CD4-positive, alpha-beta T cell treated with Interleukin-1 beta for 1 hour (primary cell): ENCODE measurements at regions not wholly inside any gene's neighbourhood (a gene's known extent, or its start where the extent isn't known, plus 50 kb on each side); places are given as distances from the start of the nearest gene placed in this dataset.
"Not testable (repeated sequence)": the region's sequence is repeated elsewhere in the genome, so short reads cannot be mapped to it uniquely, and the experiment has no call there.

Experiments
- DNase-seq, 2 donors: peaks; one replicate each; pipeline ENCODE4 v3.0.0-alpha.2; 2020 to 2022

GRCh38 chr6:4676016-4676415, 100.2 kb upstream of the CDYL start:
- DNase-seq, result no peak

GRCh38 chr6:4675121-4675520, 101.1 kb upstream of the CDYL start:
- no peak for DNase-seq

GRCh38 chr6:4673861-4674260, 102.3 kb upstream of the CDYL start:
- no peak for DNase-seq

- no peak for DNase-seq
Measured at GRCh38 chr6:4672772-4673171, 103.4 kb upstream of the CDYL start.

GRCh38 chr6:4671587-4672115, 104.6 kb upstream of the CDYL start:
- no peak for DNase-seq

- DNase-seq, result no peak
Measured at GRCh38 chr6:4670824-4671409, 105.3 kb upstream of the CDYL start.

- no peak for DNase-seq
Measured at GRCh38 chr6:4670290-4670689, 105.9 kb upstream of the CDYL start.

GRCh38 chr6:4668271-4669179, 107.7 kb upstream of the CDYL start:
- no peak for DNase-seq

GRCh38 chr6:4667591-4667990, 108.6 kb upstream of the CDYL start:
- DNase-seq, result no peak

- DNase-seq, result no peak
Measured at GRCh38 chr6:4666886-4667513, 109.2 kb upstream of the CDYL start.

GRCh38 chr6:4665489-4666417, 110.5 kb upstream of the CDYL start:
- DNase-seq, result no peak

GRCh38 chr6:4664911-4665310, 111.3 kb upstream of the CDYL start:
- no peak for DNase-seq

- DNase-seq, result no peak
Measured at GRCh38 chr6:4664117-4664626, 112.0 kb upstream of the CDYL start.

GRCh38 chr6:4662886-4663285, 113.3 kb upstream of the CDYL start:
- no peak for DNase-seq

- no peak for DNase-seq
Measured at GRCh38 chr6:4661391-4661790, 114.8 kb upstream of the CDYL start.

GRCh38 chr6:4660377-4661321, 115.6 kb upstream of the CDYL start:
- DNase-seq, result no peak

- not testable (repeated sequence) for DNase-seq
Measured at GRCh38 chr6:4659719-4660118, 116.5 kb upstream of the CDYL start.

- no peak for DNase-seq
Measured at GRCh38 chr6:4658486-4658885, 117.7 kb upstream of the CDYL start.

- DNase-seq, result no peak
Measured at GRCh38 chr6:4656106-4656505, 120.1 kb upstream of the CDYL start.

GRCh38 chr6:4655196-4656025, 120.8 kb upstream of the CDYL start:
- DNase-seq, result no peak
